HG03460 (cell line): ENCODE measurements at regions not wholly inside any gene's neighbourhood (a gene's known extent, or its start where the extent isn't known, plus 50 kb on each side); places are given as distances from the start of the nearest gene placed in this dataset.

Source experiments
- ATAC-seq: cut with Tn5 transposase; IDR thresholded peaks from one replicate; pipeline ENCODE4 v1.9.1; 2021; ENCODE audit not compliant: unreplicated experiment

GRCh38 chr2:207235621-207236020 lies 69.9 kb upstream of the KLF7 start:
- no peak for ATAC-seq

- ATAC-seq = no peak
These were observed 70.6 kb upstream of the KLF7 start for GRCh38 chr2:207236156-207236935.

GRCh38 chr2:207238831-207239701 lies 73.3 kb upstream of the KLF7 start:
- ATAC-seq = no peak

- ATAC-seq = no peak
These were observed 74.2 kb upstream of the KLF7 start for GRCh38 chr2:207239754-207240494.

GRCh38 chr2:207240649-207241048 lies 74.9 kb upstream of the KLF7 start:
- no peak for ATAC-seq

GRCh38 chr2:207241198-207241597 lies 75.5 kb upstream of the KLF7 start:
- no peak for ATAC-seq

- no peak for ATAC-seq
These were observed 77.9 kb upstream of the KLF7 start for GRCh38 chr2:207243601-207244000.

GRCh38 chr2:207244971-207245925 lies 79.5 kb upstream of the KLF7 start:
- ATAC-seq = no peak

GRCh38 chr2:207248702-207249377 lies 83.1 kb upstream of the KLF7 start:
- ATAC-seq = no peak

GRCh38 chr2:207251022-207251421 lies 85.3 kb upstream of the KLF7 start:
- ATAC-seq = no peak

- ATAC-seq = no peak
These were observed 85.9 kb upstream of the KLF7 start for GRCh38 chr2:207251573-207252192.

GRCh38 chr2:207252416-207252815 lies 86.7 kb upstream of the KLF7 start:
- no peak for ATAC-seq

GRCh38 chr2:207252979-207253645 lies 87.4 kb upstream of the KLF7 start:
- no peak for ATAC-seq

- no peak for ATAC-seq
These were observed 88.1 kb upstream of the KLF7 start for GRCh38 chr2:207253666-207254345.

GRCh38 chr2:207254591-207255464 lies 89.1 kb upstream of the KLF7 start:
- no peak for ATAC-seq

GRCh38 chr2:207255565-207256470 lies 90.1 kb upstream of the KLF7 start:
- ATAC-seq = no peak
